ENCODE measurements at regions not wholly inside any gene's neighbourhood (a gene's known extent, or its start where the extent isn't known, plus 50 kb on each side); places are given as distances from the start of the nearest gene placed in this dataset.

DNA sequence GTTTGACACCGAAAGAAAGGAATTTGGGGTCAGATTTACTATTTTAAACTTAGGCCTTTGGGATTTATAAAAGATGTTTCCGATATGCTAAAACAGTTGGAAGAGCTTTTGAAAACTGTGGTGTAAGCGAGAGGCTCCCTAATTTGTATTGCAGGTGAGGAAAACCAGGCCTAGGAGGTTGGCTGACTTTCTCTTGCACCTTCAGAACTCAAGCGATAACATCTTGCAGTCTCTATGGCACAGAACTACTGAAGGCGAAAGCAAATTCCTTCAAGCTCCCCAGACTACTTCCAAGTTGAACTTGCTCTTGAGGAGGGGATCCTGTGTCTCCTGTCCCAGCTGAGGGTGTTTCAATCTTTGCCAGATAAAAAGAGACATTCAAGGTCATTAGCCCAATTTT, 685.7 kb downstream of the ADGRL2 start:
- H3K4me3 ChIP-seq = no peak overlapping the region
- ATAC-seq (ENCODE audit: insufficient number of reproducible peaks, low FRiP score, low read depth) (no peak), DNase-seq (ENCODE audit: low spot score) (no peak)
- H3K9me3 ChIP-seq = no peaks in the 10 kb centered on the region
- H3K36me3 ChIP-seq = no peaks in the 10 kb centered on the region
- H3K27ac ChIP-seq = no peak overlapping the region
- no peaks in the 10 kb centered on the region for H3K27me3 ChIP-seq (replicated peaks; ENCODE audit: insufficient read depth)
- TF ChIP-seq, protein P1, sequence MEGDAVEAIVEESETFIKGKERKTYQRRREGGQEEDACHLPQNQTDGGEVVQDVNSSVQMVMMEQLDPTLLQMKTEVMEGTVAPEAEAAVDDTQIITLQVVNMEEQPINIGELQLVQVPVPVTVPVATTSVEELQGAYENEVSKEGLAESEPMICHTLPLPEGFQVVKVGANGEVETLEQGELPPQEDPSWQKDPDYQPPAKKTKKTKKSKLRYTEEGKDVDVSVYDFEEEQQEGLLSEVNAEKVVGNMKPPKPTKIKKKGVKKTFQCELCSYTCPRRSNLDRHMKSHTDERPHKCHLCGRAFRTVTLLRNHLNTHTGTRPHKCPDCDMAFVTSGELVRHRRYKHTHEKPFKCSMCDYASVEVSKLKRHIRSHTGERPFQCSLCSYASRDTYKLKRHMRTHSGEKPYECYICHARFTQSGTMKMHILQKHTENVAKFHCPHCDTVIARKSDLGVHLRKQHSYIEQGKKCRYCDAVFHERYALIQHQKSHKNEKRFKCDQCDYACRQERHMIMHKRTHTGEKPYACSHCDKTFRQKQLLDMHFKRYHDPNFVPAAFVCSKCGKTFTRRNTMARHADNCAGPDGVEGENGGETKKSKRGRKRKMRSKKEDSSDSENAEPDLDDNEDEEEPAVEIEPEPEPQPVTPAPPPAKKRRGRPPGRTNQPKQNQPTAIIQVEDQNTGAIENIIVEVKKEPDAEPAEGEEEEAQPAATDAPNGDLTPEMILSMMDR (IDR thresholded peaks at IDR 0.05) = no peak
- H3K4me1 ChIP-seq (ENCODE audit: control insufficient read depth in 1 of 2, low read depth in 2 of 2) = peaks cover 4 to 23% of the 10 kb centered on the region in 2 donors

DNA sequence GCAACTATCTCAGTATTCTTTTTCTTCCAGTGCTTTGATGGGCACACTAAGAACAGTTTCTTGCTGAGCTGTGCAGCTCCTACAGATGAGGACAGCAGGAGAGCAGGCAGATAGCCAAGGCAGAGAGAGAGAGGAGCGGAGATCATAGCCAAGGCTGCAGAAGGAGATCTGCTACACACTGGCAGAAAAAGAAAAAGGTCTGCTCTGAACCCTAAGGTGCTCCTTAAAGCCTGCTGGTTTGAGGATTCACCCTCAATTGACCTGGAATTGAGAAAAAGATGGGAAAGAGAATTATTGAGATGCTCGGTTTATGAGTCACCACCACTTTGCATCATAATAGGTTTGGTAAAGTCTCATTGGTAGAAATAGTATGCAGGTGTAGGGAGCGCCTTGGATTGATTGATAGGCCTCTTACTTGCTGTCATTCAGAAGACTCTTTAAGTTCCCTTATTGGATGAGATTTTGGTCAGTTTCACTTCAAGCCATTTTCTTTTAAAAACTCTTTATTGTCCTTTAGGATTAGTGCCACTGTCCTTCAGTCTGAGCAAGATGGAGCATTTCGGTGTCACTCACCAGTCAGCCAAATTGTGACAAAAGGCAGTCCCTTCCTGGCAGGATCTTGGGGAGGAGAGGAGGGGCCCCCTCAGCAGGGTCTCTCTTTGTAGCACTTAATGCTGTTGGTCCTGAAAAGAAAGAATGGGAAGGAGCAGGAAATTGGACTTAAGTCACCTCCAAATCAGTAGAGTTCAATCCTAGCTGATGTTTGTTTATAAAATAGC, 685.0 kb downstream of the ADGRL2 start:
- DNase-seq (ENCODE audit: low spot score) = no peak

DNA sequence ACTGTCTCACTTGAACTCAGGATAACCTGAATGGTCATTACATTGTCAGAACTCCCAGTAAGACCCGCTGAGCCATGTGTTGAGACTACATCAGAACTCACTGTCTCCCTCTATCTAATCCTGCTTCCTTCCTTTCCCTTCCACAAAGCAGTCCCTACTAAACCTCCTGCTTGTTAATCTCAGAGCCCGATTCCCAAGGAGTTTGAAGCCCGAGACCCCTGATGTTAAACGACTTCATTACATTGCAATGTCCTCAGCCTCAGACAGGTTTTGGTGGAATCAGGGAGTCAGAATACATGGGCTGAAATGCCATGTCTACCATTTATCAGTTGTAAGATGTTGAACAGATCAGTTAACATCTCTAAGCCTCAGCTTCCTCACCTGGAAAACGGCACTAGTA, 682.4 kb downstream of the ADGRL2 start:
- H3K27me3 ChIP-seq (replicated peaks; ENCODE audit: insufficient read depth) = no peaks in the 10 kb centered on the region
- no peaks in the 10 kb centered on the region for H3K36me3 ChIP-seq
- DNase-seq (ENCODE audit: low spot score) (no peak), ATAC-seq (ENCODE audit: insufficient number of reproducible peaks, low FRiP score, low read depth) (no peak)
- no peaks in the 10 kb centered on the region for H3K9me3 ChIP-seq
- TF ChIP-seq, protein P1 (IDR thresholded peaks at IDR 0.05) = no peak
- no peak overlapping the region for H3K4me3 ChIP-seq
- peaks cover 4 to 19% of the 10 kb centered on the region in 2 donors for H3K4me1 ChIP-seq (ENCODE audit: control insufficient read depth in 1 of 2, low read depth in 2 of 2)
- H3K27ac ChIP-seq = no peak overlapping the region

More for the DNA sequence above, 685.0 kb downstream of the ADGRL2 start:
- Histone ChIP-seq H3K4me1 (ENCODE audit: control insufficient read depth in 1 of 2, low read depth in 2 of 2) (peaks cover 4 to 23% of the 10 kb centered on the region in 2 donors), H3K9me3 (no peaks in the 10 kb centered on the region), H3K36me3 (no peaks in the 10 kb centered on the region), H3K27me3 (replicated peaks; ENCODE audit: insufficient read depth) (no peaks in the 10 kb centered on the region), H3K4me3 (no peak overlapping the region), H3K27ac (no peak overlapping the region)
- no peak for ATAC-seq (ENCODE audit: insufficient number of reproducible peaks, low FRiP score, low read depth)
- TF ChIP-seq, protein P1 (IDR thresholded peaks at IDR 0.05) = no peak

DNA sequence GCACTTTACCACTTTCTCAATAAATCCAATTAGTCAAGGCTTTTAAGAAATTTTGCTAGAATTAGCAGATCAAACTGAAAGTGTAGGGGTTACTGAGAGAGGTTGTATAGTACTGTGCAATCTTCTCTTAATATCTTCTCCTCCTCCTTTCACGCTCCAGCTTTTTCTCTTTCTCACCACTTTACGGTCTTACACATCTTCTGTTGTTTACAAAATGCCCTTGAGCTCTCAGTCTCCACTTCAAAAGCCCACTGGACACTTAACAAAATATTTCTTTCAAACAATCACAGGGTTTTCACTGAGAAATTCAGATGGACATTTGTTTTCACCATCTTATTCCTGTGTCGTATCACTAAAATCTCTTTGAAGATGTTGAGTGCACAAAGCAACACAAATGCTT, 678.2 kb downstream of the ADGRL2 start:
- no peak for ATAC-seq (ENCODE audit: insufficient number of reproducible peaks, low FRiP score, low read depth)
- no peak for DNase-seq (ENCODE audit: low spot score)
- no peaks in the 10 kb centered on the region for H3K4me1 ChIP-seq (ENCODE audit: control insufficient read depth in 1 of 2, low read depth in 2 of 2)
- H3K4me3 ChIP-seq = no peak overlapping the region
- H3K9me3 ChIP-seq = no peaks in the 10 kb centered on the region
- no peak overlapping the region for H3K27ac ChIP-seq
- TF ChIP-seq, protein P1 (IDR thresholded peaks at IDR 0.05) = no peak
- no peaks in the 10 kb centered on the region for H3K27me3 ChIP-seq (replicated peaks; ENCODE audit: insufficient read depth)
- no peaks in the 10 kb centered on the region for H3K36me3 ChIP-seq

DNA sequence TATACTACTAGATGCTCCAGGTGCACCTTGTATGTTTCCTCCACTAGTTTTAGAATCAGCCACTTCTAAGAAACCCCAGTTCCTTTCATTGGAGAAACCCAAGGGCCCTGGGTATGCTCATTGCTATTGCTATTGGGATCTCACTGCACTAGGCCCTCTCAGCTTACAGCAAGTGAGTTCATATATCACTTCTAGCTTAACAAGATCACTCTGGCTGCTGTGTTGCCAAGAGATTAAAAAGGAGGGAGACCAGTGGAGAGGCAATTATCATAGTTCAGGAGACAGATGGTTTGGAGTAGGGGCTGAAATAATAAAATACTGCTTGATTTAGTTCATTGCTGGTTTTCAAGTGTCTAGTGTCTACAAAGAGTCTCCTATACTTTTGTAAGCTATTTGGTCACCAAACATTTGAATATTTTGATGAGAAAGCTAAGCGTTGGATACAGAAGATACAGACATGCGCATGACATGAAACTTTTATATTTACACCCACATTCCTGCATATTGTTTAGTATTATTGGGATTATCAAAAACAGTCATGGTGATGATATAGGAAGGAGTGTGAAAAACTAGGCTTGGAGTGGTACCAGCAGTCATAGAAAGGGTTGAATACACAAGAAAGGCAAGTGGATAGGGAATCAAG, 671.9 kb downstream of the ADGRL2 start:
- ATAC-seq (ENCODE audit: insufficient number of reproducible peaks, low FRiP score, low read depth) = no peak
- H3K4me3 ChIP-seq = no peak overlapping the region
- TF ChIP-seq, protein P1 (IDR thresholded peaks at IDR 0.05) = no peak
- no peaks in the 10 kb centered on the region for H3K36me3 ChIP-seq
- DNase-seq (ENCODE audit: low spot score) = no peak
- no peaks in the 10 kb centered on the region for H3K9me3 ChIP-seq
- H3K4me1 ChIP-seq (ENCODE audit: control insufficient read depth in 1 of 2, low read depth in 2 of 2) = no peaks in the 10 kb centered on the region
- H3K27me3 ChIP-seq (replicated peaks; ENCODE audit: insufficient read depth) = no peaks in the 10 kb centered on the region
- no peak overlapping the region for H3K27ac ChIP-seq

Measured in thoracic aorta (tissue), 2 donors.